Right atrium auricular region (tissue), 2 donors: ENCODE measurements at regions not wholly inside any gene's neighbourhood (a gene's known extent, or its start where the extent isn't known, plus 50 kb on each side); places are given as distances from the start of the nearest gene placed in this dataset.

Source experiments
- DNase-seq: peaks from one replicate; pipeline ENCODE4 v3.0.0-alpha.2; 2019; ENCODE audit warnings: low spot score
- H3K27ac ChIP-seq, 2 donors: fragments of 200-600 bp; sonication (generic); 1 replicate in 1 of 2; 2 replicates in 1 of 2; pipeline ENCODE4 v1.5.1; 2016 to 2019
- H3K27me3 ChIP-seq, 2 donors: fragments of 200-600 bp; sonication (generic); one replicate each; pipeline versions ENCODE4 v1.5.1 to v1.6.0; 2017 to 2019
- H3K36me3 ChIP-seq: fragments of 200-600 bp; sonication (generic); one replicate; pipeline ENCODE4 v1.5.1; 2016
- H3K4me1 ChIP-seq, 2 donors: fragments of 200-600 bp; sonication (generic); one replicate each; pipeline versions ENCODE4 v1.5.1 to v1.6.0; 2017 to 2019
- H3K4me3 ChIP-seq, 2 donors: fragments of 200-600 bp; sonication (generic); 1 replicate in 1 of 2; 2 replicates in 1 of 2; pipeline ENCODE4 v1.5.1; 2017 to 2019; ENCODE audit warnings: mild to moderate bottlenecking in 1 of 2, moderate library complexity in 1 of 2
- H3K9me3 ChIP-seq, 2 donors: fragments of 200-600 bp; sonication (generic); one replicate each; pipeline ENCODE4 v1.5.1; 2019
- TF ChIP-seq, protein P1 (sequence below), 2 donors: fragments of 200-600 bp; sonication (generic); IDR thresholded peaks; one replicate each; pipeline ENCODE4 v1.5.1; 2019; ENCODE audit warnings: antibody characterized with exemption in 2 of 2

DNA sequence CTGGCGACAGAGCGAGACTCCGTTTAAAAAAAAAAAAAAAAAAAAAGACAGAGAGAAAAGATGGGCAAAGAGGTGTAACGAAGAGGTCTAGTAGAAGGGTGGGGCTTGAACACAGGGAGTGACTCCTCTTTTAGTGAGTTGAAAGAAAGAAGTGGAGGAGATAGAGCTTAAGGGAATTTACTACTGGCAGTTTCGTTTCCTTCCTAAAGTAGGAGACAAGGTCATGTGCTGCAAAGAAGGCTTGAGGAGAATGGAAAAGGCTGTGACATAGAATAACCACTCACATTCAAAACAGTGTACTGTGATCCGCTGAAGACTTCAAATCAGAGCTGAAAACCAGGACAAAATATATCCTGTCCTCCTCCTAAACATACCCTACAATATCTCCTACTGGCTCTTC, 63.8 kb upstream of the EIF2S2 start:
- H3K4me1 ChIP-seq = no peaks in the 10 kb centered on the region
- no peak for DNase-seq
- TF ChIP-seq, protein P1, sequence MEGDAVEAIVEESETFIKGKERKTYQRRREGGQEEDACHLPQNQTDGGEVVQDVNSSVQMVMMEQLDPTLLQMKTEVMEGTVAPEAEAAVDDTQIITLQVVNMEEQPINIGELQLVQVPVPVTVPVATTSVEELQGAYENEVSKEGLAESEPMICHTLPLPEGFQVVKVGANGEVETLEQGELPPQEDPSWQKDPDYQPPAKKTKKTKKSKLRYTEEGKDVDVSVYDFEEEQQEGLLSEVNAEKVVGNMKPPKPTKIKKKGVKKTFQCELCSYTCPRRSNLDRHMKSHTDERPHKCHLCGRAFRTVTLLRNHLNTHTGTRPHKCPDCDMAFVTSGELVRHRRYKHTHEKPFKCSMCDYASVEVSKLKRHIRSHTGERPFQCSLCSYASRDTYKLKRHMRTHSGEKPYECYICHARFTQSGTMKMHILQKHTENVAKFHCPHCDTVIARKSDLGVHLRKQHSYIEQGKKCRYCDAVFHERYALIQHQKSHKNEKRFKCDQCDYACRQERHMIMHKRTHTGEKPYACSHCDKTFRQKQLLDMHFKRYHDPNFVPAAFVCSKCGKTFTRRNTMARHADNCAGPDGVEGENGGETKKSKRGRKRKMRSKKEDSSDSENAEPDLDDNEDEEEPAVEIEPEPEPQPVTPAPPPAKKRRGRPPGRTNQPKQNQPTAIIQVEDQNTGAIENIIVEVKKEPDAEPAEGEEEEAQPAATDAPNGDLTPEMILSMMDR (IDR thresholded peaks at IDR 0.05) = no peak
- no peak overlapping the region for H3K27ac ChIP-seq
- no peaks in the 10 kb centered on the region for H3K36me3 ChIP-seq
- H3K27me3 ChIP-seq = no peaks in the 10 kb centered on the region
- no peak overlapping the region for H3K4me3 ChIP-seq
- no peaks in the 10 kb centered on the region for H3K9me3 ChIP-seq

DNA sequence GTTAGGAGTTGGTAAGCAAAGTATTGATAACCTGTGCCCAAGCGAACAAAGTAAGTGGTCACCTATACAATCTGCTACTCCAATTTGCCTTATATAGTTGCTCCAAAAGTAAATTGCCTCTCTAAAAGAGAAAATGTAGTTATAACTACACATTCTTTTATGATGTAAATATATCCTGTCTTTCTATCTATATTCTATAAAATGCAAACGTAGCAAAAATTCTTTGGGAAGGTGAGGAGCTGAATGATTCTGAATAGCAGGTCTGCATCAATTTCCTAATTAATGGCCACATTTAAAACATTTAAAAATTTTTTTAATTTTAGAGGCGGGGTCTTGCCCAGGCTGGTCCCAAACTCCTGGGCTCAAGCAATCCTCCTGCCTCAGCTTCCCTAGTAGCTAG, 64.2 kb upstream of the ASIP start:
- no peaks in the 10 kb centered on the region for H3K9me3 ChIP-seq
- no peaks in the 10 kb centered on the region for H3K27me3 ChIP-seq
- TF ChIP-seq, protein P1 (IDR thresholded peaks at IDR 0.05) = no peak
- DNase-seq = no peak
- H3K36me3 ChIP-seq = no peaks in the 10 kb centered on the region
- no peaks in the 10 kb centered on the region for H3K4me1 ChIP-seq
- H3K27ac ChIP-seq = no peak overlapping the region
- H3K4me3 ChIP-seq = no peak overlapping the region

DNA sequence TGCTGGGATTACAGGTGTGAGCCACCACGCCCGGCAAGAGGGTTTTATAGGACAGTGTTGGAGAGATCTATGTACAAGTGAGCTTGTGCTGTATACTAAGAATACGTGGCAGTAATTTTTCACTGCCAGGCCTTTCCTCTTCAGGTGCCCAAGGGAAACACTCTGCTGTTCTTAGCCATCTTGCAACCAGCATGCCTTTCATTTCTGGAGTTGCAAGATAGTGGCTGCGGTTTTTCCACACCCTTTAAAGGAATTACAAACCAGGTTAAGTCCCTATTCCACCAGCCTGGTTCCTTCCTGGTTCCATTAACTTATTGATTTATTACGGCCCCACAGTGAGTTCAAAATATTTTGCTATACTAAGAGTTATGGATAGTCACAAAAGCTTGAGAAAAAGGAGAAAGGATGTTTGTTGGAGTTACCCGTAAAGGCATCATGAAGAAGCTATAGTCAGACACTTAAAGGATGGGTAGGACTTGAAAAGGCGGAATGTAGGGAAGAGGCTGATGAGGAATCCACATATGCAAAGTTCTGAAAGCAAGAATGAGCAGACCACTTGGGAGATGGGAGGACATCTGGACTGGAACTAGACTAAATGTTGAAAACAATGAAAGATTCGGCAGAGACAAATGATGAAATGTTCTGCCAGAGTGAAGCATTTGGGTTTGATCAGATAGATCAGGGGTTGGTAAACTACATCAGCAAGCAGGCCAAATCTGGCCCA, 61.4 kb upstream of the ASIP start:
- TF ChIP-seq, protein P1 (IDR thresholded peaks at IDR 0.05) = no peak
- no peaks in the 10 kb centered on the region for H3K36me3 ChIP-seq
- no peak overlapping the region for H3K4me3 ChIP-seq
- DNase-seq = no peak
- H3K27me3 ChIP-seq = no peaks in the 10 kb centered on the region
- no peaks in the 10 kb centered on the region for H3K4me1 ChIP-seq
- H3K27ac ChIP-seq = no peak overlapping the region
- no peaks in the 10 kb centered on the region for H3K9me3 ChIP-seq

DNA sequence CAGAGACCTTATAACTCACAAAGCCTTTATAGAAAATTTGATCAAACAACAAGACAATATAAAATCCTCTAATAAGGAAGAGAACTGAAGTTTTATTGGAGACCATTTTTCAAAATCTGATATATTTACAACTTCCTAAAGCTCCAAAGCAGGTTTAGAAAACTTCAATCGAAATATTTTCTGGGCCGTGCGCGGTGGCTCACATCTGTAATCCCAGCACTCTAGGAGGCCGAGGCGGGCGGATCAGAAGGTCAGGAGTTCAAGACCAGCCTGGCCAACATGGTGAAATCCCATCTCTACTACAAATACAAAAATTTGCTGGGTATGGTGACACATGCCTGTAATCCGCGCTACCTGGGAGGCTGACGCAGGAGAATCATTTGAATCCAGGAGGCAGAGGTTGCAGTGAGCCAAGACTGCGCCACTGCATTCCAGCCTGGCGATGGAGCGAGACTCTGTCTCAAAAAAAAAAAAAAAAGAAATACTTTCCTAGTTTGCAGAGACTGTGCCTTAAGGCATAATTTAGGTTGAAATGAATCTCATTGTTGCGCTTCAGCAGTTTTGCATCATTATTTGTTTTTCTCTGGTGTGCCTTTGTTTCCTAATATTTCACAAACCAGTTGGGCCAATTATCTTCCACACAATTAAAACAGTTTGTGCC, 60.6 kb upstream of the ASIP start:
- DNase-seq = no peak
- Histone ChIP-seq H3K4me1 (no peaks in the 10 kb centered on the region), H3K36me3 (no peaks in the 10 kb centered on the region), H3K4me3 (no peak overlapping the region), H3K27me3 (no peaks in the 10 kb centered on the region), H3K27ac (no peak overlapping the region), H3K9me3 (no peaks in the 10 kb centered on the region)
- TF ChIP-seq, protein P1 (IDR thresholded peaks at IDR 0.05) = no peak

DNA sequence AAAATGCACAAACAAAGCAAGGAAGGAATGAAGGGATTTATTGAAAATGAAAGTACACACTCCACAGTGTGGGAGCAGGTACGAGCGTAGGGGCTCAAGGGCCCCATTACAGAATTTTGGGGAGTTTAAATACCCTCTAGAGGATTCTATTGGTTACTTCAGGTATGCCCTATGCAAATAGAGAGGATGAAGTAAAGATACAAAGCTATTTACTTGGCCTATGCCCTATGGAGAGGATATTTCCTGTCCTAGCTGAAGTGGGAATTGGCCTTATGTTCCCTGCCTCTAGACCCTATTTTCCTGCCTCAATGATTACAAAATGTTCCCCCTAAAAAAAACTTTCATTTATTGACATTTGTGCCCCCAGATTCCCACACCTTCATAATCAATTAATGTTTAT, 59.7 kb upstream of the ASIP start:
- no peak overlapping the region for H3K27ac ChIP-seq
- H3K36me3 ChIP-seq = no peaks in the 10 kb centered on the region
- TF ChIP-seq, protein P1 (IDR thresholded peaks at IDR 0.05) = no peak
- H3K9me3 ChIP-seq = no peaks in the 10 kb centered on the region
- H3K27me3 ChIP-seq = no peaks in the 10 kb centered on the region
- DNase-seq = no peak
- no peak overlapping the region for H3K4me3 ChIP-seq
- no peaks in the 10 kb centered on the region for H3K4me1 ChIP-seq
